Gastrocnemius medialis (tissue), 4 donors: ENCODE measurements at regions not wholly inside any gene's neighbourhood (a gene's known extent, or its start where the extent isn't known, plus 50 kb on each side); places are given as distances from the start of the nearest gene placed in this dataset.

Experiments used
- CTCF ChIP-seq, 5 experiments: fragments of 450-650 bp in 3 of 5; fragments of 200-600 bp in 2 of 5; sonication (generic) in 2 of 5; IDR thresholded peaks in 4 of 5; conservative IDR thresholded peaks in 1 of 5; 1 replicate in 4 of 5; 2 replicates in 1 of 5; pipeline ENCODE4 v1.5.1; 2016 to 2019; ENCODE audit warnings: antibody characterized with exemption in 5 of 5, mild to moderate bottlenecking in 3 of 5, moderate library complexity in 3 of 5
- POLR2A ChIP-seq, 2 donors: fragments of 450-650 bp; IDR thresholded peaks; one replicate each; pipeline ENCODE4 v1.6.1; 2017; ENCODE audit warnings: antibody characterized with exemption in 2 of 2, mild to moderate bottlenecking in 2 of 2, moderate library complexity in 2 of 2

DNA sequence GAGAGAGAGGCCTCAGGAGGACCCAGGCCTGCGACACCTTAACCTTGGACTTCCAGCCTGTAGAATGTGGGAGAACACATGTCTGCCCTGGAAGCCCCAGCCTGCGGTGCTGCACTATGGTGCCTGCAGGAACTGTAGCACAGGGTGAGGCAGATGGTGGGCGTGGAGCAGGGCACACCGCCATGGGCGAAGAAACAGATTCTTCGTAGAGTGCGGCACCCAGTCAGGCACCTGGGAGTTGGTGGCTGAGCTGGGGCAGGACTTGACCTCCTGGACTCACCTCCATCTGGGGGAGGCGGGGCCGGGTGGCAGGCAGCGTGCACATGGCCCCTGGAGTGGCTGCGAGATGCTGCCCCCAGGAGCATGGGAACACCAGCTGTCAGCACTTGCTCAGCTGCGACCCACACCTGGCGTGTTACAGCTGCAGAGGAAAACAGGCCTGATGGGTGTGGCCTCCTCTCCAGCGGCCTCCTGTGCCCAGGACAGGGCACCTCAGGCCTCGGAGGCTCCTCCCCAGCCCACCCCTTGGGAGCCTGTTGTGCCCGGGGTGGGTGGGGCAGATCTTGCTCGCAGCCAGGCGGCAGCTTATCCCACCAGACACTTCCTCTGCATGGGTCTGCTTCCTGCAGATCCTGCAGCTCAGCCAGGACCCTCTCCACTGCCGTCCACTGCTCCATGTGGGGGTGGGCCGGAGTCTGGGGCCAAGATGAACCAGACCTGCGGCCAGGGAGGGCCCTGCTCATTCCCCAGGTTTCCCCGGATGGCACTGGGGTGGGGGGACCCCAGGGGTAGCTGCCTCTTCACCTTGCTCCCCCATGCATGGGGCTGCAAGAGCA, 80.4 kb downstream of the MYEOV start:
- TF ChIP-seq CTCF (IDR thresholded peaks at IDR 0.05 in 4 of 5, conservative IDR thresholded peaks at IDR 0.05 in 1 of 5) (no peak), POLR2A (IDR thresholded peaks at IDR 0.05) (no peak)
